ENCODE measurements at regions not wholly inside any gene's neighbourhood (a gene's known extent, or its start where the extent isn't known, plus 50 kb on each side); places are given as distances from the start of the nearest gene placed in this dataset.
"Not testable (repeated sequence)": the region's sequence is repeated elsewhere in the genome, so short reads cannot be mapped to it uniquely, and the experiment has no call there.

DNA sequence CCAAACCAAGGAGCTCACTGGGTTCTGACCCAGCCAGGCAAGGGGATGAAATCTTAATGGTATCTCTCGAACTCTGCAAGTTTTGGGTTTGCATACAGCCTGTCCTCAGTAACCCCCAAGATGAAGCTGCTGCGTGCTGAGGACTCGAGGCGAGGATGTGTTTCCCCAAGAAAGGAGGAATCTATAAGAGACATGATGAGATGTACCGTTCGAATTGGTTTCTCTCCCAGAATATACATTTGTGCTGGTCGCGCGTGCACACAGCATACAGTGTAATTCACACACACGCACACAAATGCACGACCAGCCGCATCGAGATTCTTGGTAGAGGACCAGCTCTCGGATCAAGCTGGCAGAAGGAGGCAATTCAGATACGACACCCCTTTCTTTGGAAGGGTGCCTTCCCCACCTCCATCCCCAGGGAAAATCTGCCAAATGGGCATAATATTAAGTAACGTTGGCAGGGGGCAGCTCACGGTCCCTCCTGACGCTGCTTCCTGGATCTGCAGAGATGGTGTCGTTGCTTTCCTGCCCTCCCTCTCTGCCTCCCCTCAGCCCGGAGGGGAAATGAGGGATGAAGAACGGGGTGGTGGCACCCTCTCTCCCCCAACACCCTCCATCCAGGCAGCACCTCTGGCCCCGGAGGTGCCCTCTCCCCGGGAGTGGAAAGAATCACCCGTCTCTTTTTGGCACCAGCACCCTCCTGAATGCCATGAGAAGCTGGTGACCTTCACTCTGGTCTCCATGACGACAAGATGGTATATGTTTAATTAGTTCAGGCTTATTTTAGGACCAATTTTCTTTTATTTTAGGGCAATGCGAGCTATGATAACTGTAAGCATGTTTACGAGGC lies 310.2 kb downstream of the ZNF536 start:
- WGBS, 2 experiments (ENCODE audit: insufficient coverage in 2 of 2) = 69 to 73% methylated on average over 12 to 22 of the region's 27 CpGs
- Histone ChIP-seq H3K27ac (ENCODE audit: low read depth, low read length, severe bottlenecking) (no peak overlapping the region), H3K9me3 (ENCODE audit: control insufficient read depth, low read length) (no peaks in the 10 kb centered on the region), H3K4me3 (ENCODE audit: extremely low read depth, insufficient read depth, low read length, poor library complexity, severe bottlenecking) (no peak overlapping the region), H3K4me1 (ENCODE audit: control insufficient read depth, insufficient read depth, low read length, poor library complexity, severe bottlenecking) (no peaks in the 10 kb centered on the region), H3K36me3 (ENCODE audit: control insufficient read depth, insufficient read depth, low read length) (no peaks in the 10 kb centered on the region)

- Histone ChIP-seq H3K27ac (ENCODE audit: low read depth, low read length, severe bottlenecking) (no peak overlapping the region), H3K4me3 (ENCODE audit: extremely low read depth, insufficient read depth, low read length, poor library complexity, severe bottlenecking) (no peak overlapping the region), H3K4me1 (ENCODE audit: control insufficient read depth, insufficient read depth, low read length, poor library complexity, severe bottlenecking) (no peaks in the 10 kb centered on the region), H3K36me3 (ENCODE audit: control insufficient read depth, insufficient read depth, low read length) (no peaks in the 10 kb centered on the region), H3K9me3 (ENCODE audit: control insufficient read depth, low read length) (no peaks in the 10 kb centered on the region)
- 77 to 85% methylated on average over 16 to 18 of the region's 19 CpGs for WGBS, 2 experiments (ENCODE audit: insufficient coverage in 2 of 2)
Observed at GRCh38 chr19:30681162-30682100, 309.2 kb downstream of the ZNF536 start.

- not testable (repeated sequence) for H3K36me3 ChIP-seq (ENCODE audit: control insufficient read depth, insufficient read depth, low read length); H3K27ac ChIP-seq (ENCODE audit: low read depth, low read length, severe bottlenecking); H3K4me1 ChIP-seq (ENCODE audit: control insufficient read depth, insufficient read depth, low read length, poor library complexity, severe bottlenecking); H3K4me3 ChIP-seq (ENCODE audit: extremely low read depth, insufficient read depth, low read length, poor library complexity, severe bottlenecking); H3K9me3 ChIP-seq (ENCODE audit: control insufficient read depth, low read length)
- WGBS, 2 experiments (ENCODE audit: insufficient coverage in 2 of 2) = no CpG with 5 or more reads among the region's 3 CpGs
Observed at GRCh38 chr19:30680399-30680798, 308.2 kb downstream of the ZNF536 start.

- Histone ChIP-seq H3K9me3 (ENCODE audit: control insufficient read depth, low read length) (no peaks in the 10 kb centered on the region), H3K27ac (ENCODE audit: low read depth, low read length, severe bottlenecking) (no peak overlapping the region), H3K4me3 (ENCODE audit: extremely low read depth, insufficient read depth, low read length, poor library complexity, severe bottlenecking) (no peak overlapping the region), H3K36me3 (ENCODE audit: control insufficient read depth, insufficient read depth, low read length) (no peaks in the 10 kb centered on the region), H3K4me1 (ENCODE audit: control insufficient read depth, insufficient read depth, low read length, poor library complexity, severe bottlenecking) (no peaks in the 10 kb centered on the region)
- WGBS, 2 experiments (ENCODE audit: insufficient coverage in 2 of 2) = 67 to 85% methylated on average over 1 to 4 of the region's 6 CpGs
Observed at GRCh38 chr19:30679789-30680188, 307.6 kb downstream of the ZNF536 start.

- 91% methylated on average over 8 to 11 of the region's 16 CpGs for WGBS, 2 experiments (ENCODE audit: insufficient coverage in 2 of 2)
Observed at GRCh38 chr19:30679153-30679702, 307.0 kb downstream of the ZNF536 start.

GRCh38 chr19:30678168-30678567 lies 306.0 kb downstream of the ZNF536 start:
- H3K27ac ChIP-seq (ENCODE audit: low read depth, low read length, severe bottlenecking) = no peak overlapping the region
- no peaks in the 10 kb centered on the region for H3K4me1 ChIP-seq (ENCODE audit: control insufficient read depth, insufficient read depth, low read length, poor library complexity, severe bottlenecking)
- H3K36me3 ChIP-seq (ENCODE audit: control insufficient read depth, insufficient read depth, low read length) = no peaks in the 10 kb centered on the region
- H3K9me3 ChIP-seq (ENCODE audit: control insufficient read depth, low read length) = no peaks in the 10 kb centered on the region
- WGBS, 2 experiments (ENCODE audit: insufficient coverage in 2 of 2) = 85 to 94% methylated on average over 9 of the region's 10 CpGs
- no peak overlapping the region for H3K4me3 ChIP-seq (ENCODE audit: extremely low read depth, insufficient read depth, low read length, poor library complexity, severe bottlenecking)

More at GRCh38 chr19:30679153-30679702, 307.0 kb downstream of the ZNF536 start:
- H3K27ac ChIP-seq (ENCODE audit: low read depth, low read length, severe bottlenecking) = no peak overlapping the region
- no peaks in the 10 kb centered on the region for H3K4me1 ChIP-seq (ENCODE audit: control insufficient read depth, insufficient read depth, low read length, poor library complexity, severe bottlenecking)
- no peaks in the 10 kb centered on the region for H3K36me3 ChIP-seq (ENCODE audit: control insufficient read depth, insufficient read depth, low read length)
- H3K9me3 ChIP-seq (ENCODE audit: control insufficient read depth, low read length) = no peaks in the 10 kb centered on the region
- no peak overlapping the region for H3K4me3 ChIP-seq (ENCODE audit: extremely low read depth, insufficient read depth, low read length, poor library complexity, severe bottlenecking)

DNA sequence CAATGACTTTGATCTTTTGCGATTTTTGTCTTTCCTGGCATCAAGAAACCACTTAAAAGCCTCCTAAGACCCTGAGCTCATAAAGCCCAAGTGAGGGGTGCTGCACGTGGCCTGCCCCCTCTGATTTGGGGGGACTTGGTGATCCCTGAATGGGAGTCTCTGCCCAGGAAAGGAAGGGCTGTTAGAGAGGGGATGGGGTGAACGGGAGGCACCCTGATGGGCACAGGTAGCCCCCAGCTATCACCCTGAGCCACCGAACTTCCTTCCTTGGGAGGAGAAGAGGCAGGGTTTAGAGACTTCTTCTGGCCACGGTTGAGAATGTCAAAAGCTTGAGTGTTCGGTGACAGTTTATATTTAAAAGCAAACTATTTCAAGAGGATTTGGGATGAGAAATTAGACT lies 305.5 kb downstream of the ZNF536 start:
- Histone ChIP-seq H3K36me3 (ENCODE audit: control insufficient read depth, insufficient read depth, low read length) (no peaks in the 10 kb centered on the region), H3K9me3 (ENCODE audit: control insufficient read depth, low read length) (no peaks in the 10 kb centered on the region), H3K4me1 (ENCODE audit: control insufficient read depth, insufficient read depth, low read length, poor library complexity, severe bottlenecking) (no peaks in the 10 kb centered on the region), H3K27ac (ENCODE audit: low read depth, low read length, severe bottlenecking) (no peak overlapping the region), H3K4me3 (ENCODE audit: extremely low read depth, insufficient read depth, low read length, poor library complexity, severe bottlenecking) (no peak overlapping the region)
- 82 to 96% methylated on average over 4 to 5 of the region's 6 CpGs for WGBS, 2 experiments (ENCODE audit: insufficient coverage in 2 of 2)

DNA sequence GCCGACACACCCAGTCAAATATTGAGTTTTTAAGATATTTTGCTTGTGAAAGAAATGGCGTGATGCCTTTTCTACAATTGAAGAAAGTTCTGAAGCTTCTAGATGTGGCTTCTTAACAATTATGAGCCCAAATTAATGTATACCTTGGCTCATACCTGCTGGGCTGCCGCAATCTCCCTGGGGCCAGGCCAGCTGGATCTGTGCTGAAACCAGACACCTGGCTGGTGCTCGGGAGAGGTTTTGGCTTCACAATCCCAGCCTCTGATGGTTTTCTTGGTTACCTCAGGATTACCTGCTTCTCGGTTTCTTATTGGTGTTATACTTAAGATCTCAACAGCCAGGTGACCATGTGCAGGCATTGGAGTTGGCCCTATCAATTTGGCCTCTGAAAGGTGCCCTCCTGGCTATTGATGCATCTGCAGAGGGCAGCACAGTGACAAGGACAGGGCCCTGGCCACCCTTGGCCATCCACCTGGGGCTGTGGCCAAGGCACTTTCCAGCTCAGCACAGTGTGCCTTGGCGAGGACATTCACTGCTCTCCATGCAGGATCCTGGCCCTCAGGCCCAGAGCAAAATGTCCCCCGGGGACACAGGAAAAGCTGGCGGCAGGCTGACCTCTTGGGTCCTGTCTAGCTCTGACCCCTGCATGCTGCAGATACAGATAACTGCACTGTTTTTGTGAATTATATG lies 305.0 kb downstream of the ZNF536 start:
- no peak overlapping the region for H3K27ac ChIP-seq (ENCODE audit: low read depth, low read length, severe bottlenecking)
- no peaks in the 10 kb centered on the region for H3K9me3 ChIP-seq (ENCODE audit: control insufficient read depth, low read length)
- no peaks in the 10 kb centered on the region for H3K4me1 ChIP-seq (ENCODE audit: control insufficient read depth, insufficient read depth, low read length, poor library complexity, severe bottlenecking)
- no peaks in the 10 kb centered on the region for H3K36me3 ChIP-seq (ENCODE audit: control insufficient read depth, insufficient read depth, low read length)
- H3K4me3 ChIP-seq (ENCODE audit: extremely low read depth, insufficient read depth, low read length, poor library complexity, severe bottlenecking) = no peak overlapping the region
- 92 to 93% methylated on average over 6 to 8 of the region's 8 CpGs for WGBS, 2 experiments (ENCODE audit: insufficient coverage in 2 of 2)

DNA sequence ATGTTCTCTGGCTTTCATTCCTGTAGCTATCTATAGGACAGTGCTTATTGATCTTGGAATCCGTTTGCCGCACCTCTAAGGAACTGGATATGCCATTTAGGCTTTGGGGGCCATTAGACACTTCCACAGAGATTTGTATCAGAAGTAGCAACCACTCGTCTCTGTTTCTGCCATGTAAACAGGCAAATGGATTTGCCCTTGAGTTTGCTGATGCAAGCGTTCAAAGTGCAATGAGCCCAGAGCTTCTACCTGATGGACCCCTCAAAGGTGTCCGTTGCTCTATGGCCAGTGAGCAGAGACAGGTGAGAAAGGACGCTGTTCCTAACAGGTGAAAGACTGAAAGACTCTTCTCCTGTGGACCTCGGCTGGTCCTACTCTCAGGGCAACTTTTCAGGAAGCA lies 302.9 kb downstream of the ZNF536 start:
- H3K36me3 ChIP-seq (ENCODE audit: control insufficient read depth, insufficient read depth, low read length) = no peaks in the 10 kb centered on the region

DNA sequence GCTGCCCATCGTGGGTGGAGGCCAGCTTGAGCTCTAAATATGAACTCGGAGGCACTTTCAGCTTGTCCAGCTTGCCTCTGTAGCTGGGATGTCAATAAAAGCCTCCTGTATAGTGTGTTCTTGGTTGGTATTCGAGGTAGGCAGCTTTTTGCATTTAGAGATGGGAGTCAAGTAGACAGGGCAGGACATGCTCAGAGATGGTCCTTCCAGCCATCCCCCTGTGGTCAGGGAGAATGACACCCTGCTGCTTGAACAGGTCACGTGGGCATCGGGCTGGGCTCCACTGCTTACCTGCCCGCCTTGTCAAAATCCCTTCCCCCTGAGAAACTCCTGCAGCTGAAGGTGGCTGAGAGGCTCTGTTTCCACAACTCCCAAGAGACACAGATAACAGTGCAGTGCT lies 302.5 kb downstream of the ZNF536 start:
- H3K4me3 ChIP-seq (ENCODE audit: extremely low read depth, insufficient read depth, low read length, poor library complexity, severe bottlenecking) = no peak overlapping the region
- no peak overlapping the region for H3K27ac ChIP-seq (ENCODE audit: low read depth, low read length, severe bottlenecking)
- no peaks in the 10 kb centered on the region for H3K9me3 ChIP-seq (ENCODE audit: control insufficient read depth, low read length)
- WGBS, 2 experiments (ENCODE audit: insufficient coverage in 2 of 2) = 82 to 84% methylated on average over 6 of the region's 6 CpGs
- H3K36me3 ChIP-seq (ENCODE audit: control insufficient read depth, insufficient read depth, low read length) = no peaks in the 10 kb centered on the region
- no peaks in the 10 kb centered on the region for H3K4me1 ChIP-seq (ENCODE audit: control insufficient read depth, insufficient read depth, low read length, poor library complexity, severe bottlenecking)

More for the DNA sequence above, 302.9 kb downstream of the ZNF536 start:
- no peaks in the 10 kb centered on the region for H3K4me1 ChIP-seq (ENCODE audit: control insufficient read depth, insufficient read depth, low read length, poor library complexity, severe bottlenecking)
- no peak overlapping the region for H3K27ac ChIP-seq (ENCODE audit: low read depth, low read length, severe bottlenecking)
- 89 to 91% methylated on average over 7 of the region's 7 CpGs for WGBS, 2 experiments (ENCODE audit: insufficient coverage in 2 of 2)
- no peak overlapping the region for H3K4me3 ChIP-seq (ENCODE audit: extremely low read depth, insufficient read depth, low read length, poor library complexity, severe bottlenecking)
- H3K9me3 ChIP-seq (ENCODE audit: control insufficient read depth, low read length) = no peaks in the 10 kb centered on the region
